GM12875 (cell line): ENCODE measurements at regions not wholly inside any gene's neighbourhood (a gene's known extent, or its start where the extent isn't known, plus 50 kb on each side); places are given as distances from the start of the nearest gene placed in this dataset.

Experiments used
- H3K4me3 ChIP-seq: one replicate; pipeline ENCODE4 v1.5.1; 2011; ENCODE audit warnings: low read depth, low read length, control low read depth
- CTCF ChIP-seq: IDR thresholded peaks from 2 replicates; pipeline ENCODE4 v1.5.1; 2011; ENCODE audit warnings: low read depth, mild to moderate bottlenecking, control low read depth, inconsistent platforms, low read length, moderate library complexity, borderline replicate concordance; ENCODE audit not compliant: insufficient read depth

- no peak overlapping the region for H3K4me3 ChIP-seq
- no peak for TF ChIP-seq CTCF
Observed at GRCh38 chr3:187929112-187929816, 184.0 kb upstream of the BCL6 start.

GRCh38 chr3:187930021-187930420, 184.8 kb upstream of the BCL6 start:
- no peak overlapping the region for H3K4me3 ChIP-seq
- TF ChIP-seq CTCF = no peak

- no peak overlapping the region for H3K4me3 ChIP-seq
- TF ChIP-seq CTCF = no peak
Observed at GRCh38 chr3:187931101-187931500, 185.8 kb upstream of the BCL6 start.

- H3K4me3 ChIP-seq = no peak overlapping the region
- TF ChIP-seq CTCF = no peak
Observed at GRCh38 chr3:187931770-187932278, 186.6 kb upstream of the BCL6 start.

- TF ChIP-seq CTCF = no peak
- no peak overlapping the region for H3K4me3 ChIP-seq
Observed at GRCh38 chr3:187932530-187932929, 187.3 kb upstream of the BCL6 start.

- no peak for TF ChIP-seq CTCF
Observed at GRCh38 chr3:187935623-187936156, 190.4 kb upstream of the BCL6 start.

GRCh38 chr3:187936676-187937075, 191.4 kb upstream of the BCL6 start:
- H3K4me3 ChIP-seq = no peak overlapping the region
- no peak for TF ChIP-seq CTCF

More at GRCh38 chr3:187935623-187936156, 190.4 kb upstream of the BCL6 start:
- H3K4me3 ChIP-seq = no peak overlapping the region
